ENCODE measurements at regions not wholly inside any gene's neighbourhood (a gene's known extent, or its start where the extent isn't known, plus 50 kb on each side); places are given as distances from the start of the nearest gene placed in this dataset.

DNA sequence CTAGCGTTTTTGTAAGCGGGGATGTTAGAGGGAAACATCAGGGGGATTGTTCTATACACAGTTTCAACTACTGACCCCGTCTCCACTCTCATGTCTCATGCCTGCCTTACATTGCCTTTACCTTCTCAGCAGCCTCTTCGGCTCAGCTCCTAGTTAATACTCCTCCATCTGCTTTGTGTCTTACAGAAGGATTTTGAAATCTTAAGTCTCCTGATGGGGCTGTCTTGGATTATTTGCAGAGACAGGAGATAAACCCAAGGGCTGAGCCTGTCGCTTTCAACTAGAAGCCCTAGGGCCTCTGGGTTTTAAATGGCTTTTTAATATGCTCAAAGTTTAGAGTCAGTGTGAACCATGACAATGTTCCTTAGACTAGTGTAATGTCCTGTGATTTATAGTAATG, 161.5 kb downstream of the CARTPT start:
- TF ChIP-seq CTCF (IDR thresholded peaks at IDR 0.05): no peak

DNA sequence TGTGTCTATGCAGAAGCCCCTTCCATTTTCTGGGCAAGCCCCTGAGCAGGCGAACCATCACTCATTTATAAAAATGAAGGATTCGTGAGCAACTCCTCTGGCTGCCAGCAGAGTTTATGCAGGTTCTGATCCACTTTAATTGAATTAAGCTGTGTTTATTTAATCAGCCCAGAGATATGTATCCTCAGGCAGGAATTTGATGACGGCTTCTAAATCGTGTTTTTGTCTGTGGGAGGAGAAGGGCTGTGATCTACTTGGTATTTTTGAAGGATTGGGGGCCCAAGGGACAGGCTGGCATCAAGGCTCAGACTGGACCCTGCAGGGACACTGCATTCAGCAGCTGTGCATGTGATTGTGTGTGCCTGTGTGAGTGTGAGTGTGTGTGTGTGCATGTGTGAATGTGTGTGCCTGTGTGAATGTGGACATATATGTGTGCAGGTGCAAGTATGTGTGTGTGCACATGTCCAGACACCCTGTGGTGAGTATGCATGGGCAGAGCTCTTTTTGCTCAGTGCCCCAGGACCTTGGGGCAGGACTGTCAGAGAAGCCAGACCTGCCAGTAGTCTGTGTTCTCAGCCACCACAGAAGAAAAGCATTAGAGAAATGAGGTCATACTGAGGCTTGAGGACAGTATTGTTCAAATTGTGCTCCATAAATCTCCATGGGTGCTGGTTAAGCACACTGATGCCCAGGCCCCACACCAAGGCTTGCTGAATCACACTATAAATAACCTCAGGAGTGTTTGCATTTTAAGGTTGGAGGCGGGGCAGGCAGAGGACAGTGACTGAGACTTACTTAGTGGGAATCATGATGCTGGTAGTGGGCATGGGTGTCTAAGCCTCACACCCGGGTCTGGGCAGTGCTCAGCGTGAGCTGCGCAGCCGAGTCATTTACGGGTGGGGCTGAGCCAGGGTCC, 164.0 kb downstream of the CARTPT start:
- Histone ChIP-seq H3K9me3 (no peaks in the 10 kb centered on the region), H3K4me1 (ENCODE audit: control insufficient read depth in 1 of 2, insufficient read depth in 1 of 2, low read depth in 1 of 2, low read length in 1 of 2) (no peaks in the 10 kb centered on the region), H3K4me3 (ENCODE audit: low read depth in 1 of 2, low read length in 1 of 2) (no peak overlapping the region), H3K27me3 (no peaks in the 10 kb centered on the region), H3K27ac (no peak overlapping the region), H3K36me3 (no peaks in the 10 kb centered on the region)
- no peak for TF ChIP-seq CTCF (IDR thresholded peaks at IDR 0.05)

More for the DNA sequence above, 161.5 kb downstream of the CARTPT start:
- Histone ChIP-seq H3K4me3 (ENCODE audit: low read depth in 1 of 2, low read length in 1 of 2) (no peak overlapping the region), H3K4me1 (ENCODE audit: control insufficient read depth in 1 of 2, insufficient read depth in 1 of 2, low read depth in 1 of 2, low read length in 1 of 2) (no peaks in the 10 kb centered on the region), H3K9me3 (no peaks in the 10 kb centered on the region), H3K36me3 (no peaks in the 10 kb centered on the region), H3K27ac (no peak overlapping the region), H3K27me3 (no peaks in the 10 kb centered on the region)

DNA sequence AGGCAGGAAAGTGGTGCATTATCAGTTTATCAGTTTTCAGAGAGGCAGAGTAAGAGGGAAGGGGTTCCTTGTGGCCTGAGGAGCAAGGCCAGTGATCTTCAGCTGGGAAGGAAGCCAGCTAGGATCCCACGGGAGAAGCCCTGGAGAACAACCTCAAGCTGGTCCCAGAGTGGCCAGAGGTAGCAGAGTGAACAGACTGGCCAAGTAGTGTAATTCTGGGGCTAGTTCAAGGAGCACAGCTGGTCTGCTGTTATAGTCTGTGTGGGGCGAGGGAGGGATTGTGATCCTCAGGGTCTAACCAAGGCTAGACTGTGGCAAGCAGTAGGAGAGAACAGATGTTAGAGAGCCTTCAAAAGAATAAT, 164.6 kb downstream of the CARTPT start:
- no peak for TF ChIP-seq CTCF (IDR thresholded peaks at IDR 0.05)
- no peak overlapping the region for H3K4me3 ChIP-seq (ENCODE audit: low read depth in 1 of 2, low read length in 1 of 2)

GRCh38 chr5:71884926-71885325, 165.9 kb downstream of the CARTPT start:
- Histone ChIP-seq H3K27ac (no peak overlapping the region), H3K36me3 (no peaks in the 10 kb centered on the region), H3K27me3 (no peaks in the 10 kb centered on the region), H3K4me3 (ENCODE audit: low read depth in 1 of 2, low read length in 1 of 2) (no peak overlapping the region), H3K9me3 (no peaks in the 10 kb centered on the region), H3K4me1 (ENCODE audit: control insufficient read depth in 1 of 2, insufficient read depth in 1 of 2, low read depth in 1 of 2, low read length in 1 of 2) (no peaks in the 10 kb centered on the region)
- no peak for TF ChIP-seq CTCF (IDR thresholded peaks at IDR 0.05)

More for the DNA sequence above, 164.6 kb downstream of the CARTPT start:
- no peaks in the 10 kb centered on the region for H3K27me3 ChIP-seq
- H3K9me3 ChIP-seq: no peaks in the 10 kb centered on the region
- H3K36me3 ChIP-seq: no peaks in the 10 kb centered on the region
- no peak overlapping the region for H3K27ac ChIP-seq
- H3K4me1 ChIP-seq (ENCODE audit: control insufficient read depth in 1 of 2, insufficient read depth in 1 of 2, low read depth in 1 of 2, low read length in 1 of 2): no peaks in the 10 kb centered on the region

- Histone ChIP-seq H3K4me1 (ENCODE audit: control insufficient read depth in 1 of 2, insufficient read depth in 1 of 2, low read depth in 1 of 2, low read length in 1 of 2) (no peaks in the 10 kb centered on the region), H3K27ac (no peak overlapping the region), H3K27me3 (no peaks in the 10 kb centered on the region), H3K9me3 (no peaks in the 10 kb centered on the region), H3K4me3 (ENCODE audit: low read depth in 1 of 2, low read length in 1 of 2) (no peak overlapping the region), H3K36me3 (no peaks in the 10 kb centered on the region)
- TF ChIP-seq CTCF (IDR thresholded peaks at IDR 0.05): no peak
Observed at GRCh38 chr5:71886406-71886805, 167.3 kb downstream of the CARTPT start.

All from neutrophil (primary cell).